Naive thymus-derived CD4-positive, alpha-beta T cell (primary cell): ENCODE measurements at regions not wholly inside any gene's neighbourhood (a gene's known extent, or its start where the extent isn't known, plus 50 kb on each side); places are given as distances from the start of the nearest gene placed in this dataset.
A peak's percentile ranks its signal among the peaks of the same experiment; 100 is the strongest.
"Not testable (repeated sequence)": the region's sequence is repeated elsewhere in the genome, so short reads cannot be mapped to it uniquely, and the experiment has no call there.

Experiments used
- ATAC-seq: fragments of 150-1000 bp; cut with Tn5 transposase; 2 replicates; pipeline ENCODE4 v1.10.0; 2021; ENCODE audit warnings: mild to moderate bottlenecking, moderate library complexity
- CTCF ChIA-PET: fragments of 350-600 bp; sonication (Branson Sonifier 250); formaldehyde crosslinking; loops from one replicate; lab custom pipeline; 2021; ENCODE audit warnings: antibody characterized with exemption; lab: Charles Lee
- POLR2A ChIA-PET: fragments of 350-600 bp; sonication (Branson Sonifier 250); formaldehyde crosslinking; loops from one replicate; lab custom pipeline; 2021; ENCODE audit warnings: antibody characterized with exemption, inconsistent platforms; lab: Charles Lee
- DNase-seq, 9 donors: peaks; one replicate each; pipeline versions ENCODE4 v3.0.0 to v3.0.0-alpha.2; 2020 to 2022; ENCODE audit warnings: mixed read lengths in 1 of 9
- H3K27ac ChIP-seq: one replicate; pipeline ENCODE4 v1.7.0; 2013; ENCODE audit warnings: mild to moderate bottlenecking, low read depth, low read length, moderate library complexity
- H3K27me3 ChIP-seq, 2 donors: one replicate each; pipeline ENCODE4 v1.7.0; 2013; ENCODE audit warnings: low read length in 2 of 2, mild to moderate bottlenecking in 2 of 2, moderate library complexity in 2 of 2; ENCODE audit not compliant: control insufficient read depth in 2 of 2, insufficient read depth in 2 of 2
- H3K36me3 ChIP-seq, 3 experiments: 1 replicate in 2 of 3; 2 replicates in 1 of 3; pipeline ENCODE4 v1.7.0; 2013; ENCODE audit warnings: low read length in 3 of 3, mild to moderate bottlenecking in 3 of 3, moderate library complexity in 1 of 3; ENCODE audit not compliant: insufficient read depth in 3 of 3, control insufficient read depth in 2 of 3
- H3K4me1 ChIP-seq, 2 donors: one replicate each; pipeline ENCODE4 v1.7.0; 2013; ENCODE audit warnings: low read length in 2 of 2, mild to moderate bottlenecking in 2 of 2, moderate library complexity in 1 of 2; ENCODE audit not compliant: control insufficient read depth in 2 of 2, insufficient read depth in 2 of 2
- H3K4me3 ChIP-seq: 2 replicates; pipeline ENCODE4 v1.7.0; 2013; ENCODE audit warnings: mild to moderate bottlenecking, low read length
- H3K9me3 ChIP-seq, 3 experiments: 1 replicate in 2 of 3; 2 replicates in 1 of 3; pipeline ENCODE4 v1.7.0; 2013; ENCODE audit warnings: low read length in 3 of 3; ENCODE audit not compliant: control insufficient read depth in 2 of 3
- H3K27ac Mint-ChIP-seq, 9 donors: one replicate each; pipeline ENCODE4 v1.8.0; 2020 to 2022; ENCODE audit warnings: mixed read lengths in 9 of 9, mild to moderate bottlenecking in 8 of 9, moderate library complexity in 5 of 9, inconsistent platforms in 2 of 9
- H3K27me3 Mint-ChIP-seq, 5 donors: one replicate each; pipeline ENCODE4 v1.8.0; 2021 to 2022; ENCODE audit warnings: mixed read lengths in 5 of 5, mild to moderate bottlenecking in 1 of 5
- H3K36me3 Mint-ChIP-seq, 5 donors: one replicate each; pipeline ENCODE4 v1.8.0; 2020 to 2022; ENCODE audit warnings: mixed read lengths in 5 of 5, mild to moderate bottlenecking in 3 of 5, inconsistent platforms in 1 of 5
- H3K4me1 Mint-ChIP-seq, 7 donors: one replicate each; pipeline ENCODE4 v1.8.0; 2020 to 2022; ENCODE audit warnings: mixed read lengths in 7 of 7, mild to moderate bottlenecking in 3 of 7, inconsistent platforms in 1 of 7
- H3K4me3 Mint-ChIP-seq, 10 donors: one replicate each; pipeline ENCODE4 v1.8.0; 2020 to 2022; ENCODE audit warnings: mild to moderate bottlenecking in 10 of 10, mixed read lengths in 10 of 10, moderate library complexity in 6 of 10, inconsistent platforms in 2 of 10
- H3K9me3 Mint-ChIP-seq, 11 donors: one replicate each; pipeline ENCODE4 v1.8.0; 2020 to 2022; ENCODE audit warnings: mixed read lengths in 11 of 11, mild to moderate bottlenecking in 4 of 11, inconsistent platforms in 1 of 11, moderate library complexity in 1 of 11
- intact Hi-C, 2 donors: fragments of 100-400 bp; cut with micrococcal nuclease; formaldehyde crosslinking; loops; one replicate each; pipeline ENCODE4 v1.15.1; 2023

DNA sequence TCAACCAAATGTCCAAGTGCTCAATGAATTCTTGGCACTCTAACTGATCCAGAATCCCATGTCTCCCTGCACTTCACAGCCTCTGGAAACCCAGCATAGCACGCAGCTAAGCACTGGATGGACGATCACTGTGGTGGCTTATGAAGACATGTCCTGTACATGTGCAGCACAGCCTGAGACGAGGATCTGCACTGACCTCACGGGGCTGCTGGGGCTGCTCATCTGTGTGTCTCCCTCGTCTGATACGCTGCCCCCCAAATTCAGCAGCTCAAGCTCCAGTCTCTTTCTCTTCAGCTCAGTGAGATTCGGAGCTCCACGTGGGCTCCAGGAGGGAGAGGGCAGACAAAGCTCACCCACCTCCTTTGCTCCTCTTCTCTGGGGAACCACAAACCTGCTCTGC, 126.9 kb downstream of the CPZ start:
- no peak for DNase-seq
- Histone ChIP-seq H3K4me1 (no peaks in the 10 kb centered on the region), H3K36me3 (no peaks in the 10 kb centered on the region), H3K27me3 (no peaks in the 10 kb centered on the region), H3K4me3 (no peak overlapping the region), H3K27ac (no peak overlapping the region), H3K9me3 (peaks cover 0 to 5% (median 0%) of the 10 kb centered on the region in 3 experiments)
- H3K4me3 Mint-ChIP-seq = no peak overlapping the region
- no peak for ATAC-seq
- intact Hi-C loops = no loop called here
- ChIA-PET CTCF (no interaction called here), POLR2A (interaction anchor here (0.6 kb wide), 1 partner anchor 1015 kb away, joined by 3 read pairs; no protein-coding TSS in a partner anchor)
- H3K27ac Mint-ChIP-seq = no peak overlapping the region
- peaks cover 0 to 10% (median 0%) of the 10 kb centered on the region in 5 donors for H3K27me3 Mint-ChIP-seq
- peaks cover 0 to 3% (median 0%) of the 10 kb centered on the region in 7 donors for H3K4me1 Mint-ChIP-seq
- peaks cover 2 to 45% (median 13%) of the 10 kb centered on the region in 11 donors for H3K9me3 Mint-ChIP-seq
- peaks cover 0 to 10% (median 3%) of the 10 kb centered on the region in 5 donors for H3K36me3 Mint-ChIP-seq

DNA sequence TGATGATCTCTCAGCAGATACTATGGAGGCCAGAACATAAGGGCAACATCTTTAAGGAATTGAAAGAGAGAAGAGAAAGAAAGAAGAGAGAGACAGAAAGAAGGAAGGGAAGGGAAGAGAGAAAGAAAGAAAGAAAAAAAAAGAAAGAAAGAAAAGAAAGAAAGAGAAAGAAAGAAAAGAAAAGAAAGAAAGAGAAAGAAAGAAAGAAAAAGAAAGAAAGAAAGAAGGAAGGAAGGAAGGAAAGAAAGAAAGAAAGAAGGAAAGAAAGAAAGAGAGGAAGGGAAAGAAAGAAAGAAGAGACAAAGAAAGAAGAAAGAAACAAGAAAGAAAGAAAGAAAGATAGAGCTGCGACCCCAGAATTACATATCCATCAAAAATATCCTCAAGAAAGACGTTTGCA, 124.9 kb downstream of the CPZ start:
- H3K27me3 Mint-ChIP-seq, H3K4me1 ChIP-seq, H3K4me3 Mint-ChIP-seq, H3K36me3 ChIP-seq, CTCF ChIA-PET, H3K4me1 Mint-ChIP-seq, H3K27ac ChIP-seq, POLR2A ChIA-PET, H3K4me3 ChIP-seq, H3K27ac Mint-ChIP-seq, DNase-seq, H3K27me3 ChIP-seq, ATAC-seq, intact Hi-C loops: not testable (repeated sequence)
- peaks cover 0 to 14% (median 0%) of the 10 kb centered on the region in 5 donors for H3K36me3 Mint-ChIP-seq
- peaks cover 5 to 58% (median 22%) of the 10 kb centered on the region in 11 donors for H3K9me3 Mint-ChIP-seq
- H3K9me3 ChIP-seq = peaks cover 0 to 13% (median 0%) of the 10 kb centered on the region in 3 experiments

DNA sequence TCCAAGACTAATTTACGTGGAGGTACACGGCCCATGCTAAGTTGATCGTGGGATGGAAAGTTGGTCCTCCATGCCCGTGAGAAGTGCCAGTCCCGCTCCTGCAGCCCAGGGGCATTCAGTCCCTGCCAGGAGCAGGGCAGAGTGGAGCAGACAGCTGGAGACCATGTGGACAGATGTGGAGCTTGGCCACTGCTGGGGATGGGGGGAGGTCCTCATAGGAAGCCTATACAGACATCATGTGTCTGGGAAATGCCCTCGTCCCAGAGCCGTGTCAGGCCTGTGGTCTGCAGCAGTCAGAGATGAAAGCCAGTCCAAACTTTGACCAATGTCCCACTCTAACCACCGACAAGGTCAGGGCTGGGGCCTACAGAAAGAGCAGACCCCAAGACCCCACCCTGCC, 118.4 kb downstream of the CPZ start:
- Mint-ChIP-seq H3K27me3 (peaks cover 0 to 13% (median 0%) of the 10 kb centered on the region in 5 donors), H3K27ac (no peak overlapping the region), H3K4me1 (no peaks in the 10 kb centered on the region), H3K9me3 (peaks cover 3 to 39% (median 20%) of the 10 kb centered on the region in 11 donors), H3K36me3 (peaks cover 0 to 11% (median 0%) of the 10 kb centered on the region in 5 donors), H3K4me3 (no peak overlapping the region)
- CTCF ChIA-PET = no interaction called here
- POLR2A ChIA-PET = no interaction called here
- H3K9me3 ChIP-seq = peaks cover 0 to 13% (median 0%) of the 10 kb centered on the region in 3 experiments
- H3K36me3 ChIP-seq = no peaks in the 10 kb centered on the region
- DNase-seq (no peak), ATAC-seq (no peak)
- H3K27ac ChIP-seq = no peak overlapping the region
- intact Hi-C loops = no loop called here
- no peaks in the 10 kb centered on the region for H3K4me1 ChIP-seq
- no peaks in the 10 kb centered on the region for H3K27me3 ChIP-seq
- H3K4me3 ChIP-seq = no peak overlapping the region

DNA sequence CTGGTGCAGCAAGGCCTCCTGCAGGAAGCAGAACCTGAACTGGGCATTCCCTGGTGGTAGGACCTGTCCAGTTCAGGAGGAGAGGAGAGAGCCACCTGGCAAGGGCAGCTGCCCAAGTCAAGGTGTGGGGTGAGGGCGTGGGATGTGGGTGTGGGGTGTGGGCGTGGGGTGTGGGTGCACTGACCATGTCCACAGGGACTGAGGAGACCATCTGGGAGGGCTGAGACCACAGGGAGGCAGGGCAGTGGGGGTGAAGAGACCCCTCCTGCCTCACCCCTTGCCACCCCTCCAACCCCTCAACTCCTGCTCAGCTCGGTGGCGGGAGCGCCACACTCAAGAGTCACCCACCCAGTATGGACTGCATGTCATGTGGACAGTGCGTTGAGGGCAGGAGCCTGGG, 117.9 kb downstream of the CPZ start:
- intact Hi-C loops = no loop called here
- H3K27ac ChIP-seq = no peak overlapping the region
- ChIA-PET CTCF (no interaction called here), POLR2A (no interaction called here)
- H3K4me1 Mint-ChIP-seq = no peaks in the 10 kb centered on the region
- no peak overlapping the region for H3K4me3 ChIP-seq
- no peak overlapping the region for H3K4me3 Mint-ChIP-seq
- peaks cover 0 to 13% (median 0%) of the 10 kb centered on the region in 3 experiments for H3K9me3 ChIP-seq
- no peaks in the 10 kb centered on the region for H3K27me3 ChIP-seq
- H3K27me3 Mint-ChIP-seq = peaks cover 0 to 13% (median 0%) of the 10 kb centered on the region in 5 donors
- H3K9me3 Mint-ChIP-seq = peaks cover 3 to 37% (median 20%) of the 10 kb centered on the region in 11 donors
- peaks cover 0 to 11% (median 0%) of the 10 kb centered on the region in 5 donors for H3K36me3 Mint-ChIP-seq
- ATAC-seq (peak; percentile 31), DNase-seq (no peak)
- H3K4me1 ChIP-seq = no peaks in the 10 kb centered on the region
- H3K27ac Mint-ChIP-seq = no peak overlapping the region
- no peaks in the 10 kb centered on the region for H3K36me3 ChIP-seq

DNA sequence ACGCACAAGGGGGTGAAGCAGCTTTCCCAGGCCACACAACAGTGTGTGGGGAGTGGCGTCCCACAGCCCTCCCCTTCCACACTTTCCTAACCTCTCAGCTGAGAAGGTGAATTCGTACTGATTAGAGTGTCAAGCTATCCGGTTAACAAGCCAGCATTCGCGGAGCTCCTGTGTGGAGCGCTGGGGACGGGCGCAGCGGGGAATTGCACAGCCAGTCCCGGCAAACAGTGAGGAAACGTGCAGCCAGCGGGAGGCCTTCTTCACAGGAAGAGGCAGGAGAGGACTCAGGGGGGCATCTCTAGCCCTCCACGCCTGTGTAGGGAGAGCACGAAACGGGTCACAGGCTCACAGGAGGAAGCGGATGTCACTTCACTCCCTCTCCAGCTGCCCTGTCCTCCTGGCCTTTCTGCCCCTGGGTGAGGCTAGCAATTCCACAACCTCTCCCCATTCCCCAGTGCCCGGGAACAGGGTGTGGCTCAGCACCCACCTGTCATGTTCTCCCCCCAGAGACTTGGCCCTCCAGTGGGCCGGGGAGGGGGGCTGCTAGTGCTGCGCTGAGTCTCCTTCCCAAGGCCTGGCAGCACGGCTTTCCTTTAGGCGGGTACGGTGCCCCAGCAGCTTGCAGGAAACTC, 117.3 kb downstream of the CPZ start:
- CTCF ChIA-PET = no interaction called here
- no peak overlapping the region for H3K4me3 ChIP-seq
- Mint-ChIP-seq H3K4me1 (no peaks in the 10 kb centered on the region), H3K36me3 (peaks cover 0 to 11% (median 0%) of the 10 kb centered on the region in 5 donors), H3K4me3 (no peak overlapping the region), H3K27me3 (peaks cover 0 to 16% (median 0%) of the 10 kb centered on the region in 5 donors), H3K9me3 (peaks cover 3 to 31% (median 18%) of the 10 kb centered on the region in 11 donors), H3K27ac (no peak overlapping the region)
- H3K27me3 ChIP-seq = no peaks in the 10 kb centered on the region
- H3K9me3 ChIP-seq = peaks cover 0 to 13% (median 0%) of the 10 kb centered on the region in 3 experiments
- no peak for ATAC-seq
- intact Hi-C loops = no loop called here
- POLR2A ChIA-PET = no interaction called here
- DNase-seq = no peak
- H3K4me1 ChIP-seq = no peaks in the 10 kb centered on the region
- H3K36me3 ChIP-seq = no peaks in the 10 kb centered on the region
- H3K27ac ChIP-seq = no peak overlapping the region

DNA sequence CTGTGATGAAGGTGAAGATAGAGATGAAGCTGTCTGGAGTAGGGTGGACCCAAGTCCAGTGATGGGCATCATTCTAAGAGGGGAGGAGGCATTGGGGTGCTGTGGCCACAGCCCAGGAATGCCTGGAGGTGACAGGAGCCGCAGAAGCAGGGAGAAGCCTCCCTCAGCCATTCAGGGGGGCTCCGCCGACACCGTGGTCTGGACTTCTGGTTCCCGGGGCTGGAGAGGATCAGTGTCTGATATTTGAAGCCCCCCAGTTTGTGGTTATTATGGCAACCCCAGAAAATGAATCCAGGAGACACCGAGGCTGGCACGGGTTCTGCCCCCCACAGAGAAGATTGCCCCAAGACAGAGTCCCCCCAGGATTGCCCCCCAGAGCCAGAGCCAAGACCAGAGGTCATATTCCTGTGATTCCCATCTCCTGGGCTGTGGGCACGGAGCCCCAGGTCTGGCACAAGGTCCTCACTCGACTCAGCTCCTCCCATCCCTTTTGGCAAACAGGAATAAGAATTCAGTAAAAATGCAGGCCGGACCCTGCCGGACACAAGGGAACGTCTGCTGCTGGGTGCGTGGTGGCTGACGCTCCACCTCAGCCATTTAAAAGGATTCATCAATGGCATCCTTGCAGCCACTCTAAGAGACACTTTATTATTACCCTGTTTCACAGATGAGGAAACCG, 116.6 kb downstream of the CPZ start:
- Mint-ChIP-seq H3K4me3 (no peak overlapping the region), H3K4me1 (no peaks in the 10 kb centered on the region), H3K36me3 (peaks cover 0 to 11% (median 0%) of the 10 kb centered on the region in 5 donors), H3K9me3 (peaks cover 3 to 28% (median 18%) of the 10 kb centered on the region in 11 donors), H3K27ac (no peak overlapping the region), H3K27me3 (peaks cover 0 to 23% (median 0%) of the 10 kb centered on the region in 5 donors)
- POLR2A ChIA-PET = no interaction called here
- no peaks in the 10 kb centered on the region for H3K36me3 ChIP-seq
- peaks cover 0 to 13% (median 0%) of the 10 kb centered on the region in 3 experiments for H3K9me3 ChIP-seq
- no peak overlapping the region for H3K4me3 ChIP-seq
- no peaks in the 10 kb centered on the region for H3K4me1 ChIP-seq
- H3K27ac ChIP-seq = no peak overlapping the region
- no peaks in the 10 kb centered on the region for H3K27me3 ChIP-seq
- no peak for ATAC-seq
- intact Hi-C loops = no loop called here
- CTCF ChIA-PET = no interaction called here
- no peak for DNase-seq
